Fibroblast of skin of back (primary cell): ENCODE measurements at regions not wholly inside any gene's neighbourhood (a gene's known extent, or its start where the extent isn't known, plus 50 kb on each side); places are given as distances from the start of the nearest gene placed in this dataset.
"Not testable (repeated sequence)": the region's sequence is repeated elsewhere in the genome, so short reads cannot be mapped to it uniquely, and the experiment has no call there.

ENCODE experiments used
- DNase-seq: peaks from one replicate; pipeline ENCODE4 v3.0.0-alpha.2; 2013

- peak; percentile 96 for DNase-seq
These were observed 401.5 kb upstream of the ADGRB3 start for GRCh38 chr6:68233623-68234022.

DNA sequence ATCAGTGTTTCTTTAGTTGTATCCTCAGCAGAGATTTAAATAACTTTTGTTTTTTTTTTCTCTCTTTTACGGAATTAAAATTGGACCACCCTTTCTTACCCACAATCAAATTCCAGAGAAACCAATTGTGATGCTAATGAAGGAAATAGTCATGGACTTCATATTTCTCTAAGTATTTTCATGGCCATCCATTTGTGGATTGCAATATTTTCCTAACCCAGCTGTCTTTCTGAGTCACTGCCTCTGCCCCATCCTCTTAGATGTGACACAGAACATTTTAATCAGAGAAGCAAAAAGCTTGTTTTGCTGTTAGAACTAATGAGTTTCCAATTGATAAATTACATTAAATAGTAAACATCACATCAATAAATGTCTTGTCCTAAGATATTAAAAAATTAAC, 405.5 kb upstream of the ADGRB3 start:
- peak; percentile 75 for DNase-seq

- DNase-seq = peak; percentile 16
These were observed 408.6 kb upstream of the ADGRB3 start for GRCh38 chr6:68226460-68226859.

DNA sequence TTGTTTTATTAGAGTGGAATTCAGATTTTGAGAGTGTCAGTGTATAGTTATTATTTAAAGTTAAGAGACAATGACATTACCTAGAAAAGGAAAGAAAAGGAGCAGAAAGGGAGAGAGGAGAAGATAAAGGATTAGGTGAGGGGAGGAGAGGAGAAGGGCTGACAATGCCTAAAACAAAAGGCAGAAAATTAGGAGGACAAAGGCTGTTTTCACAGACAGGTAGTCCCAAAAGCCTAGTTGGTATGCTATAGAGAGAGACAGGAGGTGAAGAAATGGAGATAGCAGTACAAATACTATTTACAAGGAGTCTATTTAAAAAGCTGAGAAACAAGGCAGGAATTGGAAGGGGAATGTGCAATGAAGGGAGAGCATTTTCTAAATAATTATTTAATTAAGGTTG, 409.4 kb upstream of the ADGRB3 start:
- no peak for DNase-seq

DNA sequence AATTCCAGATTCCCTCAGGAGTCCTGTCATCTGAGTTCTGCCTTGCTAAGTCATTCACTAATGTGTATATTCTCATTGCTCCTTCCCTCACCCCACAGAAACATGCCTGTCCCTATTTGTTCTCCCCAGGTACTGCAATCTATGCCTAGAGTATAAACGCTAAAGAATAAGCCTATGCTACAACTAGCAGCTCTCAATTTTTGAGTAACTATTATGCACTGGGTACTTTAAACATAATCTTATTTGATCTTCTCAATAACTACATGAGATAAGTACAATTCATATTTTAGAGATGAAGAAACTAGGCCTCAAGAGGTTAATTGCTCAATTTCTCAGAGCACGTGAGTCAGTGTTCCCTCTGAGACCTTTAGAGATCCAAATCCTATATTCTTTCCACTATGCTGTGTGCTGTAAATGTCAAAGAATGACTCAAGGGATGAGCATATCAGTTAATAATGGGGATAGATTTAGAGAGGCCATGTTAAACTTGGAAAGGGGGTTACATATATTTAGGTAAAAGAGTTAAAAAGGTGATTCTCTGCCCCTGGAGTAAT, 423.8 kb upstream of the ADGRB3 start:
- peak; percentile 8 for DNase-seq

- not testable (repeated sequence) for DNase-seq
These were observed 427.5 kb upstream of the ADGRB3 start for GRCh38 chr6:68207612-68208011.

GRCh38 chr6:68200929-68201328, 434.2 kb upstream of the ADGRB3 start:
- no peak for DNase-seq

DNA sequence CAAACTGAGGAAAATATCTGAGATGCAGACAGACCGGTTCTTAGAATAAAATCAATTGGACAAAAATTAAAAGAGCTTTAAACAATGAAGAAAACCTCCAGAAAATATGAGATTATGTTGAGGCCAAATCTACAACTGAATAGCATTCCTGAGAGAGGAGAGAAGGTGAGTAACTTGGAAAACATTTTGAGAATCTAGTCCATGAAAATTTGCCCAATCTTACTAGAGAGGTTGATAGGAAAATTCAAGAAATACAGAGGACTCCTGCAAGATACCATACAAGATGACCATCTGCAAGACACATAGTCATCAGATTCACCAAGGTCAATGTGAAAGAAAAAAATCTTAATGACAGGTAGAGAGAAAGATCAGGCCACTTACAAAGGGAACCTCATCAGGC, 437.7 kb upstream of the ADGRB3 start:
- DNase-seq = peak; percentile 36

GRCh38 chr6:68196645-68197044, 438.4 kb upstream of the ADGRB3 start:
- DNase-seq = peak; percentile 38

- not testable (repeated sequence) for DNase-seq
These were observed 439.3 kb upstream of the ADGRB3 start for GRCh38 chr6:68195753-68196152.

- peak; percentile 20 for DNase-seq
These were observed 440.1 kb upstream of the ADGRB3 start for GRCh38 chr6:68194846-68195478.

- no peak for DNase-seq
These were observed 442.1 kb upstream of the ADGRB3 start for GRCh38 chr6:68192988-68193387.

DNA sequence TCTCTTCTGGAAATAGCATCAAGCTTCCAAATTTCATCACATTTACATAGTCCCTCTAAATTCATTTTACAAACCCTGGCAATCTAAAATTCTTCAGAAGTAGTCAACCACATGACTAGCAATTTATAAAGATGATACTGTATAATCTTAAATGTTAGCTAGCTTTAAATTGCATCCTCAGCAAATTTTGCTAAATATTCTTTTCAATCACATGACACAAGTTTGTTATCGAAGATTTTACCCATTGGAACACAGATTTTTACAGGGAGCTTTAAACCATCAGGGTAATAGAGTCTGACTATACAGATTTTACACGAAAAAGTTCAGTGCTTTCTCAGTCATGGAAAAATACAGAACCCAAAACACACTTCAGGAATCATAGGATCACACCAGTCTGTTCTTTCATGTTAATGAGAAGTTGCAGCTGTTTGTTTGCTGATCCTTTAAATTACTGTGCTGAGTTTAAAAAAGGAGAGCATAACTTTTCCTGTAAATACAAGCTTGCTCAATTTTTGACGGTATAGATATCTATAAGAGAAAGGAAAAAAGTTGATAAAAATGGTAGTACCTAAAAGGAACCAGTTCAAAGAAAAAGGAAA, 445.8 kb upstream of the ADGRB3 start:
- DNase-seq = no peak

GRCh38 chr6:68186870-68187269, 448.2 kb upstream of the ADGRB3 start:
- no peak for DNase-seq

GRCh38 chr6:68182386-68182785, 452.7 kb upstream of the ADGRB3 start:
- DNase-seq = no peak

DNA sequence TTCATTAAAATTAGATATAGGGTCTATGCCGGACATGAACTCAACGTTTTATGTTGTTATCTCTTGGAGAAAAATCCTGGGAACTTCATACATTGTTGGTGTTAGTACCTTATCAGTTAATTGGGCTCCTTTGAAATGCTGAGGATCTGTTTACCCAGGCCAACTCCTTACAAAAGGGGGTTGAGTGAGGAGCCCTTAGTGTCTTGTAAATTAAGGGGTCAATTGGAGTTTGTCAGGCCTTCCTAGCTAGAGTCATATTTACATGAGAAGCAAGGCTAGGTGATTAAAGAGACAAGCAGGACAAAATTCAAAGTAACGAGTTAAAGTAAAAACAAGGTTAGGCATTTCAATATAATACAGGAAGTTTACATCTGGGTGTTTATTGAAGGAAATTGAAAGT, 454.1 kb upstream of the ADGRB3 start:
- DNase-seq = not testable (repeated sequence)

GRCh38 chr6:68173616-68174015, 461.5 kb upstream of the ADGRB3 start:
- DNase-seq = no peak

DNA sequence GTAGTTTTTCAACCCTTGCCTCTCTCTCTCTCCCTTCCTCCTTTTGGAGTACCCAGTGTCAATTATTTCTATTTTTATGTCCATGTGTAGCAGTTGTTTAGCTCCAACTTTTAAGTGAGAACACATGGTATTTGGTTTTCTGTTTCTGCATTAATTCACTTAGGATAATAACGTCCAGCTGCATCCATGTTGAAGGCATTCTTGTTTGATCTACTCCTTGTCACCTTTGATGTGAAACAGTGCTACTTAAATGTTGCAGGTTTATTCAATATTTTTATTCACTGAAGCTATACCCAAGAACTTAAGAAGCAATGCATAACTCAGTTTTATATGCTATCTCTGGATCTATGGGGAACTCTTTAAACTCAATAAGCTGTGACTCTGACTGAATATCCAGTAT, 465.2 kb upstream of the ADGRB3 start:
- no peak for DNase-seq

- DNase-seq = no peak
These were observed 467.5 kb upstream of the ADGRB3 start for GRCh38 chr6:68167604-68168003.

DNA sequence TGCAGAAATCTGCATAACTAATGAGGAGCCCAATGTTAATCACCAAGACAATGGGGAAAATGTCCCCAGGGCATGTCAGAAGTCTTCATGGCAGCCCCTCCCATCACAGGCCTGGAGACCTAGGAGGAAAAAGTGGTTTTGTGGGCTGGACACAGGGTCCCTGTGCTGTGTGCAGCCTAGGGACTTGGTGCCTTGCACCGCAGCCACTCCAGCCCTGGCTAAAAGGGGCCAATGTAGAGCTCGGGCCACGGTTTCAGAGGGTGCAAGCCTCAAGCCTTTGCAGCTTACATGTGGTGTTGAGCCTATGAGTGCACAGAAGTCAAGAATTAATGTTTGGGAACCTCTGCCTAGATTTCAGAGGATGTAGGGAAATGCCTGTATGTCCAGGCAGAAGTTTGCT, 474.3 kb upstream of the ADGRB3 start:
- DNase-seq = not testable (repeated sequence)

DNA sequence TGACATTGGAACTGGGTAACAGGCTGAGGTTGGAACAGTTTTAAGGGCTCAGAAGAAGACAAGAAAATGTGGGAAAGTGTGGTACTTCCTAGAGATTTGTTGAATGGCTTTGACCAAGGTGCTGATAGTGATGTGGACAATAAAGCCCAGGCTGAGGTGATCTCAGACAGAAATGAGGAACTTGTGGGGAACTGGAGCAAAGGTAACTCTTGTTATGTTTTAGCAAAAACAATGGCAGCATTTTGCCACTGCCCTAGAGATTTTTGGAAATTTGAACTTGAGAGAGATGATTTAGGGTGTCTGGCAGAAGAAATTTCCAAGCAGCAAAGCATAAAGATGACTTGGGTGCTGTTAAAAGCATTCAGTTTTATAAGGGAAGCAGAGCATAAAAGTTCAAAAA, 474.7 kb upstream of the ADGRB3 start:
- DNase-seq = no peak

- DNase-seq = no peak
These were observed 475.6 kb upstream of the ADGRB3 start for GRCh38 chr6:68159433-68159832.

DNA sequence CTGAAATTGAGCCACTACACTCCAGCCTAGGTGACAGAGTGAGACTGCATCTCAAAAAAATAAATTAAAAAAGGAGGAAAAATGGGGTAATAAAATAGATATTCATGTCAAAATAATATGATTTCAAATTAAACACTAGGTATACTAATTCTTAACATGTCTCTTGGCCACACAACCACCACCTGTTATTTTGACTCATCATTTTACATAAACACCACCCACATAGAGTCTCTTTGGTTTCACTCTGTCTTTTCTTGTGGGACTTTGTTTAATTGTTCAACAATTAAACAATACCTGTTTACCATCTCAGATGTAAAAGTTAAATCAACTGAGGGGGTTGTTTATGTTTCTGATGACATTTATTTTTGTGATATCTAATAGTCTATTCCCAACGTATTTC, 476.8 kb upstream of the ADGRB3 start:
- DNase-seq = no peak

DNA sequence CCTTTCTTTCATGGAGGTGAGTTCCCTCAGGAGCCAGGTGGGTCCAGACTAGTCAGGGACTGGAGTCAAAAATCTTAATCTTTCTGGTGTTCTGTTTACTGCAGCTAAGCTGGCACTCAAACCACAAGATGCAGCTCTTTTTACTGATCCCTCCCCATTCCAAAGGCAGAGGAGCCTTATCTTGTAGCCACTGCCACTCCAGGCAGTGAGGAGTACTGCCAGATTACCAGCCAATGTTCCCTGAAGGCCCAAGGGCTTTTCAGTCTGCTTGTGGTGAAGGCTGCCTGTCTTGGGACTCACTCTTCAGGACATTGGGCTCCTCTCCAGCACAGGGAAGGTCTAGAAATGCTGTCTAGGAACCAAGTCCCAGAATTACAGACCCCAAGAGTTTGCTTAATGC, 490.4 kb upstream of the ADGRB3 start:
- no peak for DNase-seq

GRCh38 chr6:68141190-68141589, 493.9 kb upstream of the ADGRB3 start:
- no peak for DNase-seq
